NT2/D1 (cell line): ENCODE measurements at regions not wholly inside any gene's neighbourhood (a gene's known extent, or its start where the extent isn't known, plus 50 kb on each side); places are given as distances from the start of the nearest gene placed in this dataset.

Source experiments
- SUZ12 ChIP-seq: IDR thresholded peaks from 2 replicates; pipeline ENCODE4 v1.6.1; 2011; ENCODE audit not compliant: insufficient read length, insufficient read depth; ENCODE audit errors: extremely low read depth
- ZNF274 ChIP-seq: IDR thresholded peaks from 2 replicates; pipeline ENCODE4 v1.6.1; 2011; ENCODE audit warnings: mild to moderate bottlenecking, low read depth, low read length

DNA sequence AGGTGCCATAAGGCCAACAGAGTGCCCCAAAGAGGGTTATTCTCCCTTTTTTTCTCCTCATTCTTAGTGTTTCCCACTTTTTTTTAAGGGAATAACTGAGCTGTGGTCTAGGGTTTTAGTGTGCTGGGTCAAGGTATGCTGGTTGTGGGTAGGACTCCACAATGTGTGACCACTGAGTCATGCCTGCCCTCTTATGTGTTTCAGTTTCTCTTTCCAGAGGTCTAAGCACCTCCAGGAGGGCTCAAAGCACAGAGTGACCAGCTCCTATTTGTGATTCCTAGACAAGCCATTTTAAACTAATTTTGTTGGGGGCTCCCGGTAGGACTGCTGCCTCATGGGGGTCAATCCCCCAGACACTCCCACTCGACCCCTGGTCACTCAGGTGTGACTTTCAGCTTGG is 80.5 kb upstream of the GC start:
- no peak for TF ChIP-seq SUZ12
- TF ChIP-seq ZNF274: no peak
